Colonic mucosa (tissue), 4 donors: ENCODE measurements at regions not wholly inside any gene's neighbourhood (a gene's known extent, or its start where the extent isn't known, plus 50 kb on each side); places are given as distances from the start of the nearest gene placed in this dataset.

Experiments used
- DNase-seq: peaks from one replicate; pipeline ENCODE4 v3.0.0-alpha.2; 2020
- H3K27ac ChIP-seq: fragments of 200-600 bp; one replicate; pipeline ENCODE4 v1.8.0; 2021
- H3K27me3 ChIP-seq: fragments of 200-600 bp; one replicate; pipeline ENCODE4 v1.8.0; 2021
- H3K36me3 ChIP-seq: fragments of 200-600 bp; one replicate; pipeline ENCODE4 v1.8.0; 2021
- H3K4me1 ChIP-seq: fragments of 200-600 bp; one replicate; pipeline ENCODE4 v1.8.0; 2021; ENCODE audit warnings: mild to moderate bottlenecking
- H3K4me3 ChIP-seq: fragments of 200-600 bp; one replicate; pipeline ENCODE4 v1.8.0; 2021
- H3K9ac ChIP-seq, 2 donors: one replicate each; pipeline ENCODE4 v1.7.0; 2013; ENCODE audit warnings: control low read depth in 2 of 2, low read depth in 2 of 2, low read length in 2 of 2
- H3K9me3 ChIP-seq: fragments of 200-600 bp; one replicate; pipeline ENCODE4 v1.8.0; 2021
- intact Hi-C: fragments of 100-400 bp; cut with DNase I; formaldehyde crosslinking; loops from one replicate; pipeline ENCODE4 v1.14.1; 2022
- TF ChIP-seq, protein P1 (sequence below): fragments of 200-600 bp; IDR thresholded peaks from one replicate; pipeline ENCODE4 v1.8.0; 2022; ENCODE audit warnings: antibody characterized with exemption, mild to moderate bottlenecking
- donor health status: healthy.
- donor health status: DM: no; HTN: no; CAD: no.
- donor health status: DM: no; HTN: no; CAD: no.

- no peak for DNase-seq
- TF ChIP-seq, protein P1, sequence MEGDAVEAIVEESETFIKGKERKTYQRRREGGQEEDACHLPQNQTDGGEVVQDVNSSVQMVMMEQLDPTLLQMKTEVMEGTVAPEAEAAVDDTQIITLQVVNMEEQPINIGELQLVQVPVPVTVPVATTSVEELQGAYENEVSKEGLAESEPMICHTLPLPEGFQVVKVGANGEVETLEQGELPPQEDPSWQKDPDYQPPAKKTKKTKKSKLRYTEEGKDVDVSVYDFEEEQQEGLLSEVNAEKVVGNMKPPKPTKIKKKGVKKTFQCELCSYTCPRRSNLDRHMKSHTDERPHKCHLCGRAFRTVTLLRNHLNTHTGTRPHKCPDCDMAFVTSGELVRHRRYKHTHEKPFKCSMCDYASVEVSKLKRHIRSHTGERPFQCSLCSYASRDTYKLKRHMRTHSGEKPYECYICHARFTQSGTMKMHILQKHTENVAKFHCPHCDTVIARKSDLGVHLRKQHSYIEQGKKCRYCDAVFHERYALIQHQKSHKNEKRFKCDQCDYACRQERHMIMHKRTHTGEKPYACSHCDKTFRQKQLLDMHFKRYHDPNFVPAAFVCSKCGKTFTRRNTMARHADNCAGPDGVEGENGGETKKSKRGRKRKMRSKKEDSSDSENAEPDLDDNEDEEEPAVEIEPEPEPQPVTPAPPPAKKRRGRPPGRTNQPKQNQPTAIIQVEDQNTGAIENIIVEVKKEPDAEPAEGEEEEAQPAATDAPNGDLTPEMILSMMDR: no peak
- Histone ChIP-seq H3K9me3 (no peaks in the 10 kb centered on the region), H3K4me3 (no peak overlapping the region), H3K27ac (no peak overlapping the region), H3K9ac (no peak overlapping the region), H3K36me3 (no peaks in the 10 kb centered on the region), H3K4me1 (no peaks in the 10 kb centered on the region), H3K27me3 (no peaks in the 10 kb centered on the region)
- intact Hi-C loops: no loop called here
These were observed 197.7 kb downstream of the AASDHPPT start for GRCh38 chr11:106275151-106275550.

DNA sequence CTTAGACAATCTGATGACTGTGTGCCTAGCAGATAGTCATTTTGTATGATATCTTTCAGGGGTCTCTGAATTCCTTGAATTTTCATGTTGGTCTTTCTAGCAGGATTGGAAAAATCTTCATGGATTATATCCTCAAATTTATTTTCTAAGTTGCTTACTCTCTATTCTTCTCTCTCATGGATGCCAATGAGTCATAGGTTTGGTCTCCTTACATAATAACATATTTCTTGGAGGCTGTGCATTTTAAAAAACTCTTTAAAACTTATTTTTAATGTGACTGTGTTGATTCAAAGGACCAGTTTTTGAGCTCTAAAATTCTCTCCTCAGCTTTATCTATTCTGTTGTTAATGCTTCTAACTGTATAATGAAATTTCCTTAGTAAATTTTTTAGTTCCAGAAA, 198.7 kb downstream of the AASDHPPT start:
- H3K27me3 ChIP-seq: no peaks in the 10 kb centered on the region
- no peaks in the 10 kb centered on the region for H3K4me1 ChIP-seq
- no peaks in the 10 kb centered on the region for H3K36me3 ChIP-seq
- TF ChIP-seq, protein P1: no peak
- H3K9ac ChIP-seq: no peak overlapping the region
- no peak for DNase-seq
- H3K27ac ChIP-seq: no peak overlapping the region
- H3K4me3 ChIP-seq: no peak overlapping the region
- H3K9me3 ChIP-seq: no peaks in the 10 kb centered on the region
- intact Hi-C loops: no loop called here

- Histone ChIP-seq H3K4me3 (no peak overlapping the region), H3K27me3 (no peaks in the 10 kb centered on the region), H3K27ac (no peak overlapping the region), H3K9ac (no peak overlapping the region), H3K36me3 (no peaks in the 10 kb centered on the region), H3K4me1 (no peaks in the 10 kb centered on the region), H3K9me3 (no peaks in the 10 kb centered on the region)
- intact Hi-C loops: no loop called here
- DNase-seq: no peak
- TF ChIP-seq, protein P1: no peak
These were observed 199.5 kb downstream of the AASDHPPT start for GRCh38 chr11:106276859-106277436.

- TF ChIP-seq, protein P1: no peak
- Histone ChIP-seq H3K27ac (no peak overlapping the region), H3K9ac (no peak overlapping the region), H3K4me3 (no peak overlapping the region), H3K36me3 (no peaks in the 10 kb centered on the region), H3K4me1 (no peaks in the 10 kb centered on the region), H3K27me3 (no peaks in the 10 kb centered on the region), H3K9me3 (no peaks in the 10 kb centered on the region)
- intact Hi-C loops: no loop called here
- no peak for DNase-seq
These were observed 200.0 kb downstream of the AASDHPPT start for GRCh38 chr11:106277484-106277883.

DNA sequence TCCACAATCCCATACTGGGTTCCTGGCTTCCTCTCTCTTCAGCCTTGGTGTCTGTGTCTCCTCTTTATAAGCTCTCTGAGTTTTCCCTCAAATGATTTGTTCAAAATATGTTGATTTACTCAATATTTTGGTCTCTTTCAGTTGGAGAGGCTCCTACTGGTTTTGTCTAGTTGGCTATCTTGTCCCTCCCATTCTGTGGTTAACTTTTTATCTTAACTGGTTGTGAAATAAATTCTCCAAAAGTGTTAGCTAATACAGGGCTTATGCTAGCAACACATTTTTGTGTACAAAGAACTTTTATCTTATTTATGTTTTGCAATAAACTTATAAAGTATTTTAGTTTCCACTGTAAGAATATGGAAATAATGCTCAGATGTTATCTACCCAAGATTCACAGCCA, 200.9 kb downstream of the AASDHPPT start:
- no peak overlapping the region for H3K27ac ChIP-seq
- no peaks in the 10 kb centered on the region for H3K4me1 ChIP-seq
- intact Hi-C loops: no loop called here
- no peak overlapping the region for H3K9ac ChIP-seq
- H3K27me3 ChIP-seq: no peaks in the 10 kb centered on the region
- H3K36me3 ChIP-seq: no peaks in the 10 kb centered on the region
- TF ChIP-seq, protein P1: no peak
- no peak overlapping the region for H3K4me3 ChIP-seq
- DNase-seq: no peak
- no peaks in the 10 kb centered on the region for H3K9me3 ChIP-seq
